ENCODE measurements at regions not wholly inside any gene's neighbourhood (a gene's known extent, or its start where the extent isn't known, plus 50 kb on each side); places are given as distances from the start of the nearest gene placed in this dataset.

DNA sequence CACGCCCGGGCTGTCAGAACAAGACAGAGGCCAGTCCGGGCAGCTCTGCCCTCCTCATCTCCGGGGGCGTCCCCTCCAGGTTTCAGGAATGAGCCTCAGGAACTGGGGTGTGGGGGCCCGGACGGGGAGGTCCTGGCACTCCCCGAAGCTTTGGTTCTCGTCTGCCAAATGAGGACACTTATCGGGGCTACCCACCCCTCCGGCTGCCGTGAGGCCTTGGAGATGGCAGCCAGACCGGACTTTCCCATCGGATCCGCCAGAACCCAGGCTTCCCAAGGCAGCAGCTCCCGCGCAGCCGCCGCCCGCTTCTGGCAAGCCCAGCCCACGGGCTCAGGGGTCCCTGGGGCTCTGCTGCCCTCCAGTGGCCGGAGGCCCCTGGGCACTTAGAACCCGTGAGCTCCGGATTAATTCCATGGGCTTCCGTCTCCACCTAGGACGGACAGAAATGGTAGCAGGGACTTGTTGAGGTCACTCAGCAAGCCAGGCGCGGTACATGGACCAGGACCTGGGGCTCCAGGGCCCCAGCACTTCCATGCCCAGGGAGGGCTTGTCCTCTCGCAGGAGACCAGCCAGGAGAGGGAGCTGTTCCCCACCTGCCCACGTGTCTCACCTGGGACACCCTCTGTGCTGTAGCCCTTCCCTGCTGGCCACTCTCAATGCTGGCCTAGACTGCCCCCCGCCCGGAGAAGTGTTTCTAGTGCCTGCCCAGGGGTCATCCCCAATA lies 89.4 kb downstream of the LINGO1 start:
- TF ChIP-seq, protein P1, sequence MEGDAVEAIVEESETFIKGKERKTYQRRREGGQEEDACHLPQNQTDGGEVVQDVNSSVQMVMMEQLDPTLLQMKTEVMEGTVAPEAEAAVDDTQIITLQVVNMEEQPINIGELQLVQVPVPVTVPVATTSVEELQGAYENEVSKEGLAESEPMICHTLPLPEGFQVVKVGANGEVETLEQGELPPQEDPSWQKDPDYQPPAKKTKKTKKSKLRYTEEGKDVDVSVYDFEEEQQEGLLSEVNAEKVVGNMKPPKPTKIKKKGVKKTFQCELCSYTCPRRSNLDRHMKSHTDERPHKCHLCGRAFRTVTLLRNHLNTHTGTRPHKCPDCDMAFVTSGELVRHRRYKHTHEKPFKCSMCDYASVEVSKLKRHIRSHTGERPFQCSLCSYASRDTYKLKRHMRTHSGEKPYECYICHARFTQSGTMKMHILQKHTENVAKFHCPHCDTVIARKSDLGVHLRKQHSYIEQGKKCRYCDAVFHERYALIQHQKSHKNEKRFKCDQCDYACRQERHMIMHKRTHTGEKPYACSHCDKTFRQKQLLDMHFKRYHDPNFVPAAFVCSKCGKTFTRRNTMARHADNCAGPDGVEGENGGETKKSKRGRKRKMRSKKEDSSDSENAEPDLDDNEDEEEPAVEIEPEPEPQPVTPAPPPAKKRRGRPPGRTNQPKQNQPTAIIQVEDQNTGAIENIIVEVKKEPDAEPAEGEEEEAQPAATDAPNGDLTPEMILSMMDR (conservative IDR thresholded peaks at IDR 0.05 in 1 of 2, IDR thresholded peaks at IDR 0.05 in 1 of 2; ENCODE audit: extremely low read depth in 1 of 2, insufficient read depth in 1 of 2, low read depth in 1 of 2, low read length in 2 of 2) = peak; percentile 82 to 97
- no peak for TF ChIP-seq EZH2 (IDR thresholded peaks at IDR 0.05; ENCODE audit: borderline replicate concordance, low read length)
